ENCODE measurements at regions not wholly inside any gene's neighbourhood (a gene's known extent, or its start where the extent isn't known, plus 50 kb on each side); places are given as distances from the start of the nearest gene placed in this dataset.

- TF ChIP-seq, protein P1, sequence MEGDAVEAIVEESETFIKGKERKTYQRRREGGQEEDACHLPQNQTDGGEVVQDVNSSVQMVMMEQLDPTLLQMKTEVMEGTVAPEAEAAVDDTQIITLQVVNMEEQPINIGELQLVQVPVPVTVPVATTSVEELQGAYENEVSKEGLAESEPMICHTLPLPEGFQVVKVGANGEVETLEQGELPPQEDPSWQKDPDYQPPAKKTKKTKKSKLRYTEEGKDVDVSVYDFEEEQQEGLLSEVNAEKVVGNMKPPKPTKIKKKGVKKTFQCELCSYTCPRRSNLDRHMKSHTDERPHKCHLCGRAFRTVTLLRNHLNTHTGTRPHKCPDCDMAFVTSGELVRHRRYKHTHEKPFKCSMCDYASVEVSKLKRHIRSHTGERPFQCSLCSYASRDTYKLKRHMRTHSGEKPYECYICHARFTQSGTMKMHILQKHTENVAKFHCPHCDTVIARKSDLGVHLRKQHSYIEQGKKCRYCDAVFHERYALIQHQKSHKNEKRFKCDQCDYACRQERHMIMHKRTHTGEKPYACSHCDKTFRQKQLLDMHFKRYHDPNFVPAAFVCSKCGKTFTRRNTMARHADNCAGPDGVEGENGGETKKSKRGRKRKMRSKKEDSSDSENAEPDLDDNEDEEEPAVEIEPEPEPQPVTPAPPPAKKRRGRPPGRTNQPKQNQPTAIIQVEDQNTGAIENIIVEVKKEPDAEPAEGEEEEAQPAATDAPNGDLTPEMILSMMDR (IDR thresholded peaks at IDR 0.05): no peak
- TF ChIP-seq POLR2A (IDR thresholded peaks at IDR 0.05): no peak
Observed at GRCh38 chr3:124444075-124444474, 286.2 kb upstream of the UMPS start.

Measured in stomach (tissue), 4 donors.